ENCODE measurements at regions not wholly inside any gene's neighbourhood (a gene's known extent, or its start where the extent isn't known, plus 50 kb on each side); places are given as distances from the start of the nearest gene placed in this dataset.

DNA sequence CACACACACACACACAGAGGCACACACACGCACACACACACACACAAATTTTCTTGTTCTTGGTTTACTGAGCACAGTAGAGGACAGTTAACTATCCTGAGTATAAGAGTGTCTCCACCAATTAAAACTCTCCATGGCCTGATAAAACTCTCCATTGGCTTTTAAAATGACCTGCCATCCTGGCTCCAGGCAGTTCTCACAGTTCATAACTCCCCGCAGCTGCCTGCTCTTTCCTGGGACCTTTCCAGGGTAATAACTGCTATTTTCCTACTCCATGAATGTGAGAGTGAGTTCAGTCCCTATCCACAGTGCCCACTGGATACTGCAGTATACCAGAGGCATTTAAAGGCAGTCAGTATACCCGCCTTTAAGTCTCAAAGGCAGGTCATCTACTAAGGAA is 351.5 kb downstream of the PLPP3 start:
- H3F3A ChIP-seq (ENCODE audit: low read depth): no peaks in the 10 kb centered on the region
- no peak overlapping the region for H3K9ac ChIP-seq (ENCODE audit: low read depth, low read length, poor library complexity, severe bottlenecking)
- no peak for TF ChIP-seq EZH2phosphoT487 (IDR thresholded peaks at IDR 0.05; ENCODE audit: borderline replicate concordance)
- TF ChIP-seq, protein P1, sequence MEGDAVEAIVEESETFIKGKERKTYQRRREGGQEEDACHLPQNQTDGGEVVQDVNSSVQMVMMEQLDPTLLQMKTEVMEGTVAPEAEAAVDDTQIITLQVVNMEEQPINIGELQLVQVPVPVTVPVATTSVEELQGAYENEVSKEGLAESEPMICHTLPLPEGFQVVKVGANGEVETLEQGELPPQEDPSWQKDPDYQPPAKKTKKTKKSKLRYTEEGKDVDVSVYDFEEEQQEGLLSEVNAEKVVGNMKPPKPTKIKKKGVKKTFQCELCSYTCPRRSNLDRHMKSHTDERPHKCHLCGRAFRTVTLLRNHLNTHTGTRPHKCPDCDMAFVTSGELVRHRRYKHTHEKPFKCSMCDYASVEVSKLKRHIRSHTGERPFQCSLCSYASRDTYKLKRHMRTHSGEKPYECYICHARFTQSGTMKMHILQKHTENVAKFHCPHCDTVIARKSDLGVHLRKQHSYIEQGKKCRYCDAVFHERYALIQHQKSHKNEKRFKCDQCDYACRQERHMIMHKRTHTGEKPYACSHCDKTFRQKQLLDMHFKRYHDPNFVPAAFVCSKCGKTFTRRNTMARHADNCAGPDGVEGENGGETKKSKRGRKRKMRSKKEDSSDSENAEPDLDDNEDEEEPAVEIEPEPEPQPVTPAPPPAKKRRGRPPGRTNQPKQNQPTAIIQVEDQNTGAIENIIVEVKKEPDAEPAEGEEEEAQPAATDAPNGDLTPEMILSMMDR (conservative IDR thresholded peaks at IDR 0.05; ENCODE audit: low read length): no peak

DNA sequence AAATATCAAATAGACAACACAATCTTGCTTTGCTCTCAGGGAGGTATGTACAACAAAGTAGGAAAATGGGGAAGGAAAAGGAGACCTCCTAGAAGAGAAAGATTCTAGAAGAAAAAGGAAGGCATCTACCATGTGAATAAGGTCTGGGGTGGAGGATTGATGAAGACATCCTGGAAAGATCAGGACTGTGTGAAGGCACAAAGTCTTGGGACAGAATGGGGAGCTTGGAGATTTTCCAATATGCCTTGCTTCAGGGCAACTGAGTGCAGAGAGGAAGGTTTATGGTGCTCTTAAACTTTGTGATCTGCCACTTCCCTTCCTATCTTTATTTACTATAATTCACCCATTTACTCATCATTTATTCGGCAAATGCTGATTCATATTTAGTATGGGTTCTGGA is 352.0 kb downstream of the PLPP3 start:
- H3F3A ChIP-seq (ENCODE audit: low read depth): no peaks in the 10 kb centered on the region
- H3K9ac ChIP-seq (ENCODE audit: low read depth, low read length, poor library complexity, severe bottlenecking): no peak overlapping the region
- no peaks in the 10 kb centered on the region for H3K27me3 ChIP-seq (ENCODE audit: insufficient read depth, low read length, poor library complexity, severe bottlenecking)
- no peak overlapping the region for H3K4me2 ChIP-seq (ENCODE audit: low read depth, low read length, poor library complexity, severe bottlenecking)
- no peaks in the 10 kb centered on the region for H4K20me1 ChIP-seq (ENCODE audit: insufficient read depth, low read length, poor library complexity, severe bottlenecking)
- no peaks in the 10 kb centered on the region for H3K9me2 ChIP-seq (replicated peaks; ENCODE audit: low read depth, low read length)
- H3K4me3 ChIP-seq (ENCODE audit: low read length, poor library complexity, severe bottlenecking): no peak overlapping the region
- H2AFZ ChIP-seq (ENCODE audit: low read length): no peak overlapping the region
- no peak for TF ChIP-seq EZH2phosphoT487 (IDR thresholded peaks at IDR 0.05; ENCODE audit: borderline replicate concordance)
- TF ChIP-seq, protein P1 (conservative IDR thresholded peaks at IDR 0.05; ENCODE audit: low read length): no peak
- H3K79me2 ChIP-seq (ENCODE audit: insufficient read depth, low read length): no peaks in the 10 kb centered on the region
- H3K4me1 ChIP-seq (ENCODE audit: insufficient read depth, low read length, poor library complexity, severe bottlenecking): no peaks in the 10 kb centered on the region
- H3K9me3 ChIP-seq (ENCODE audit: insufficient read depth, low read depth, low read length): no peaks in the 10 kb centered on the region
- H3K36me3 ChIP-seq (ENCODE audit: insufficient read depth, low read length): no peaks in the 10 kb centered on the region

More for the DNA sequence above, 351.5 kb downstream of the PLPP3 start:
- H3K36me3 ChIP-seq (ENCODE audit: insufficient read depth, low read length): no peaks in the 10 kb centered on the region
- H3K9me3 ChIP-seq (ENCODE audit: insufficient read depth, low read depth, low read length): no peaks in the 10 kb centered on the region
- H3K27me3 ChIP-seq (ENCODE audit: insufficient read depth, low read length, poor library complexity, severe bottlenecking): no peaks in the 10 kb centered on the region
- no peak overlapping the region for H3K4me2 ChIP-seq (ENCODE audit: low read depth, low read length, poor library complexity, severe bottlenecking)
- no peak overlapping the region for H3K4me3 ChIP-seq (ENCODE audit: low read length, poor library complexity, severe bottlenecking)
- no peaks in the 10 kb centered on the region for H3K79me2 ChIP-seq (ENCODE audit: insufficient read depth, low read length)
- H3K9me2 ChIP-seq (replicated peaks; ENCODE audit: low read depth, low read length): no peaks in the 10 kb centered on the region
- no peaks in the 10 kb centered on the region for H4K20me1 ChIP-seq (ENCODE audit: insufficient read depth, low read length, poor library complexity, severe bottlenecking)
- no peaks in the 10 kb centered on the region for H3K4me1 ChIP-seq (ENCODE audit: insufficient read depth, low read length, poor library complexity, severe bottlenecking)
- H2AFZ ChIP-seq (ENCODE audit: low read length): no peak overlapping the region

DNA sequence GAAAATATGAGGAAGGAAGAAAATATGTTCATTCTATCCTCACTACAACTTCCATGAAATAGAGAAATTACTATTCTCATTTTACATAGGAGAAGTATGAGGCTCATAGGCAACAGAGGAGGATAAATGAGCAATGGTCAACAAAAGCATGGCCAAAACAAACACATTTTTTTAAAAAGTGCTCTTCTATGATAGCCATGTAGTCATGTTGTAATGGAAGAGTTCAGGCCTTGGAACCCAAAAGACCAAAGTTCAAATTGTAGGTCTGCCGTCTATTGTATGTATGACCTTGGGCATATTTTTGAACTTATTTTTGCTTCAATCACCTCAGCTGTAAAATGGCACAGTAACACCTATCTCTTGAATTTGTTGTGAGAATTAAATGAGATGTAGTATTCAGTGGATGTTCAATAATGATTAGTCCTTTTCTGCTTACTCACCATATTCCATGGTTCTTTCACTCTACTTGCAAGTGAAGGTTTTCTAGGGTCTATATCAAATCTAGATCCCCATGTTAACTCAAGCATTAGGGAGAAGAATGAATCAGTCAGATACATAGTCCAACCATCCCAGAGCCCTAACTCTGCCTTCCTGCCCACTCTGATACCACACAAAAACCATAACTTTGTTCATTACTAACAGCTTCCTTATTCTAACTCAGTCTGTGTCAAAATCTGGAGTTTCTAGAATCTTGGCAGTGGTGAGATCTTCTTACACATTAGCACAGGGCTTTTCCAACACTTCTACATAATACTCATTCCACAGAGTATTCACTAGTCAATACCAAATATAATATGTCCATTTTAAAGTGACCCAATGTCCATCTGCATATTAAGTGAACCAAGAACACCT is 353.2 kb downstream of the PLPP3 start:
- TF ChIP-seq, protein P1 (conservative IDR thresholded peaks at IDR 0.05; ENCODE audit: low read length): no peak
- no peak for TF ChIP-seq EZH2phosphoT487 (IDR thresholded peaks at IDR 0.05; ENCODE audit: borderline replicate concordance)
- no peaks in the 10 kb centered on the region for H4K20me1 ChIP-seq (ENCODE audit: insufficient read depth, low read length, poor library complexity, severe bottlenecking)
- no peaks in the 10 kb centered on the region for H3K27me3 ChIP-seq (ENCODE audit: insufficient read depth, low read length, poor library complexity, severe bottlenecking)
- H2AFZ ChIP-seq (ENCODE audit: low read length): no peak overlapping the region
- H3K36me3 ChIP-seq (ENCODE audit: insufficient read depth, low read length): no peaks in the 10 kb centered on the region
- no peak overlapping the region for H3K4me3 ChIP-seq (ENCODE audit: low read length, poor library complexity, severe bottlenecking)
- H3K4me2 ChIP-seq (ENCODE audit: low read depth, low read length, poor library complexity, severe bottlenecking): no peak overlapping the region
- H3K9me3 ChIP-seq (ENCODE audit: insufficient read depth, low read depth, low read length): no peaks in the 10 kb centered on the region
- H3K79me2 ChIP-seq (ENCODE audit: insufficient read depth, low read length): no peaks in the 10 kb centered on the region
- H3K4me1 ChIP-seq (ENCODE audit: insufficient read depth, low read length, poor library complexity, severe bottlenecking): no peaks in the 10 kb centered on the region
- H3K9me2 ChIP-seq (replicated peaks; ENCODE audit: low read depth, low read length): no peaks in the 10 kb centered on the region
- no peak overlapping the region for H3K9ac ChIP-seq (ENCODE audit: low read depth, low read length, poor library complexity, severe bottlenecking)
- no peaks in the 10 kb centered on the region for H3F3A ChIP-seq (ENCODE audit: low read depth)

All from Loucy (cell line).